Heart left ventricle (tissue), 13 donors: ENCODE measurements at regions not wholly inside any gene's neighbourhood (a gene's known extent, or its start where the extent isn't known, plus 50 kb on each side); places are given as distances from the start of the nearest gene placed in this dataset.
"Not testable (repeated sequence)": the region's sequence is repeated elsewhere in the genome, so short reads cannot be mapped to it uniquely, and the experiment has no call there.

ENCODE experiments used
- POLR2A ChIP-seq, 2 donors: fragments of 450-650 bp; IDR thresholded peaks; one replicate each; pipeline ENCODE4 v1.6.1; 2017; ENCODE audit warnings: antibody characterized with exemption in 2 of 2, mild to moderate bottlenecking in 2 of 2, moderate library complexity in 2 of 2
- TF ChIP-seq, protein P1 (sequence below), 12 donors: fragments of 200-600 bp; sonication (generic) in 4 of 12; IDR thresholded peaks; one replicate each; pipeline versions ENCODE4 v1.5.0 to v1.8.0; 2018 to 2022; ENCODE audit warnings: antibody characterized with exemption in 12 of 12, mild to moderate bottlenecking in 5 of 12
- donor health status: ischemic (EF 13 %, LVEDD 7.1; RV severe dilation, severe dysfunction).
- donor health status: DM: no; HTN: yes; CAD: no.
- donor health status: DM: no; HTN: no; CAD: no.
- donor health status: ischemic (EF 25% LVEDD 6.9; RV normal size, moderate dysfunction).
- donor health status: ischemic (EF 25% LVEDD 5.7; RV mildly dilated, moderate dysfunction).
- donor health status: ischemic (EF 35%, LVEDD 5.7; RV mildly dilated, moderate dysfunction).
- donor health status: nonischemic (EF 11% LVEDD 7.7; RV severe dilation, severe dysfunction).
- donor health status: DM: yes; HTN: yes; CAD: no.
- donor health status: PGD.
- donor health status: ischemic (EF 29% LVEDD 5.4; RV normal size, mild dysfunction).
- donor health status: nonischemic (EF 23%, LVEDD 6.1; RV moderate dilation, normal function).

DNA sequence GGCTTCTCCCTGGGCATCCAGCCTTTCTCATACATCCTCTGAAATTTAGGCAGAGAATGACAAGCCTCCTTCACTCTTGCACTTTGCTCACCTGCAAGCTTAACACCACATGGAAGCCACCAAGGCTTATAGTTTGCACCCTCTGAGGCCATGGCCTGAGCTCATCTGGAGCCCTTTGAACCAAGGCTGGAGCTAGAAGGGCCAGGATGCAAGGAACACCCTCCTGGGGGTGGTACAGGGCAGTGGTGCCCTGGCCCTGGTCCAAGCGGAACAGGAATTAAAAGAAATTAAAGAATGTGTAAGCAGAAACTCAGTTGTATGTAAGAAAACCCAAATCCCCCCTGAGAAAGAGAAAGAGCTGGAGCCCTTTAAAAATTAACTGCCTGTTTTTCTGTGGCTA, 221.9 kb downstream of the POTEH start:
- TF ChIP-seq, protein P1, sequence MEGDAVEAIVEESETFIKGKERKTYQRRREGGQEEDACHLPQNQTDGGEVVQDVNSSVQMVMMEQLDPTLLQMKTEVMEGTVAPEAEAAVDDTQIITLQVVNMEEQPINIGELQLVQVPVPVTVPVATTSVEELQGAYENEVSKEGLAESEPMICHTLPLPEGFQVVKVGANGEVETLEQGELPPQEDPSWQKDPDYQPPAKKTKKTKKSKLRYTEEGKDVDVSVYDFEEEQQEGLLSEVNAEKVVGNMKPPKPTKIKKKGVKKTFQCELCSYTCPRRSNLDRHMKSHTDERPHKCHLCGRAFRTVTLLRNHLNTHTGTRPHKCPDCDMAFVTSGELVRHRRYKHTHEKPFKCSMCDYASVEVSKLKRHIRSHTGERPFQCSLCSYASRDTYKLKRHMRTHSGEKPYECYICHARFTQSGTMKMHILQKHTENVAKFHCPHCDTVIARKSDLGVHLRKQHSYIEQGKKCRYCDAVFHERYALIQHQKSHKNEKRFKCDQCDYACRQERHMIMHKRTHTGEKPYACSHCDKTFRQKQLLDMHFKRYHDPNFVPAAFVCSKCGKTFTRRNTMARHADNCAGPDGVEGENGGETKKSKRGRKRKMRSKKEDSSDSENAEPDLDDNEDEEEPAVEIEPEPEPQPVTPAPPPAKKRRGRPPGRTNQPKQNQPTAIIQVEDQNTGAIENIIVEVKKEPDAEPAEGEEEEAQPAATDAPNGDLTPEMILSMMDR (IDR thresholded peaks at IDR 0.05), result not testable (repeated sequence)
- not testable (repeated sequence) for TF ChIP-seq POLR2A (IDR thresholded peaks at IDR 0.05)
